ENCODE measurements at regions not wholly inside any gene's neighbourhood (a gene's known extent, or its start where the extent isn't known, plus 50 kb on each side); places are given as distances from the start of the nearest gene placed in this dataset.

DNA sequence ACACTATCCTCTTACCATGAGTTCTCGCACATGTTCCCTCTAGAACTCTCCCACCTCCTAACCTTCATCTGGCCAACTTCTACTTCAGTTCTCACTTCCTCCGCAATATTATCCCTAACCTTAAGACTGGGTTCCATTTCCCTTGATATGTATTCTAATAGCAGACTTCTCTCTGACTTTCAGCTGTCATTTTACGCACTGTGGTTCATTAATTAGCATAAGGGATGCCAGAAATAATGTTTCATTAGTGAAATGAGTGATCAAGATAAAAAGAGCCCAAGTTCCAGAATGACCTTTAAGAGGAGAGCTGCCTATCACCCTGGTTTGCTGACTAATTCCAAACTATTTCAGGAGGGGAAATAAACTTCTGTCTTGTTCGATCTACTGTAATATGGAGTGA is 108.6 kb upstream of the CCDC150 start:
- TF ChIP-seq, protein P1, sequence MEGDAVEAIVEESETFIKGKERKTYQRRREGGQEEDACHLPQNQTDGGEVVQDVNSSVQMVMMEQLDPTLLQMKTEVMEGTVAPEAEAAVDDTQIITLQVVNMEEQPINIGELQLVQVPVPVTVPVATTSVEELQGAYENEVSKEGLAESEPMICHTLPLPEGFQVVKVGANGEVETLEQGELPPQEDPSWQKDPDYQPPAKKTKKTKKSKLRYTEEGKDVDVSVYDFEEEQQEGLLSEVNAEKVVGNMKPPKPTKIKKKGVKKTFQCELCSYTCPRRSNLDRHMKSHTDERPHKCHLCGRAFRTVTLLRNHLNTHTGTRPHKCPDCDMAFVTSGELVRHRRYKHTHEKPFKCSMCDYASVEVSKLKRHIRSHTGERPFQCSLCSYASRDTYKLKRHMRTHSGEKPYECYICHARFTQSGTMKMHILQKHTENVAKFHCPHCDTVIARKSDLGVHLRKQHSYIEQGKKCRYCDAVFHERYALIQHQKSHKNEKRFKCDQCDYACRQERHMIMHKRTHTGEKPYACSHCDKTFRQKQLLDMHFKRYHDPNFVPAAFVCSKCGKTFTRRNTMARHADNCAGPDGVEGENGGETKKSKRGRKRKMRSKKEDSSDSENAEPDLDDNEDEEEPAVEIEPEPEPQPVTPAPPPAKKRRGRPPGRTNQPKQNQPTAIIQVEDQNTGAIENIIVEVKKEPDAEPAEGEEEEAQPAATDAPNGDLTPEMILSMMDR (IDR thresholded peaks at IDR 0.05 in 4 of 5, conservative IDR thresholded peaks at IDR 0.05 in 1 of 5), result no peak
- TF ChIP-seq POLR2A (IDR thresholded peaks at IDR 0.05), result no peak

Data from gastrocnemius medialis (tissue), 4 donors.